NT2/D1 (cell line): ENCODE measurements at regions not wholly inside any gene's neighbourhood (a gene's known extent, or its start where the extent isn't known, plus 50 kb on each side); places are given as distances from the start of the nearest gene placed in this dataset.

ENCODE experiments used
- YY1 ChIP-seq: IDR thresholded peaks from 2 replicates; pipeline ENCODE4 v1.6.1; 2011; ENCODE audit not compliant: insufficient read length, insufficient read depth
- ZNF274 ChIP-seq: IDR thresholded peaks from 2 replicates; pipeline ENCODE4 v1.6.1; 2011; ENCODE audit warnings: mild to moderate bottlenecking, low read depth, low read length

- no peak for TF ChIP-seq YY1
- no peak for TF ChIP-seq ZNF274
Measured at GRCh38 chr2:142395291-142395690, 264.5 kb upstream of the LRP1B start.
